ENCODE measurements at regions not wholly inside any gene's neighbourhood (a gene's known extent, or its start where the extent isn't known, plus 50 kb on each side); places are given as distances from the start of the nearest gene placed in this dataset.

DNA sequence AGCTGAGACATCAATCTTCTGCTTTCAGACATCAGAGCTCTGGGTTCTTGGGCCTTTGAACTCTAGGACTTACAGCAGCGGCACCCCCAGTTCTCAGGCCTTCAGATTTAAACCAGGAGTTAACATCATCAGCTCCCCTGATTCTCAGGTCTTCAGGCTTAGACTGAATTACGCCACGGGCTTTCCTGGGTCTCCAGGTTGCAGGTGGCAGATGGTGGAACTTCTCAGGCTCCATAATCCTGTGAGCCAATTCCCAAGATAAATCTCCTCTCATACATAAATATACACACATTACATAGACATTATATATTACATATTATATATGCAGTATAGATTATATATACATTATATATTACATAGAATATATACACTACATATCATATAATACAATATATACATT, 408.9 kb upstream of the AUTS2 start:
- TF ChIP-seq, protein P1, sequence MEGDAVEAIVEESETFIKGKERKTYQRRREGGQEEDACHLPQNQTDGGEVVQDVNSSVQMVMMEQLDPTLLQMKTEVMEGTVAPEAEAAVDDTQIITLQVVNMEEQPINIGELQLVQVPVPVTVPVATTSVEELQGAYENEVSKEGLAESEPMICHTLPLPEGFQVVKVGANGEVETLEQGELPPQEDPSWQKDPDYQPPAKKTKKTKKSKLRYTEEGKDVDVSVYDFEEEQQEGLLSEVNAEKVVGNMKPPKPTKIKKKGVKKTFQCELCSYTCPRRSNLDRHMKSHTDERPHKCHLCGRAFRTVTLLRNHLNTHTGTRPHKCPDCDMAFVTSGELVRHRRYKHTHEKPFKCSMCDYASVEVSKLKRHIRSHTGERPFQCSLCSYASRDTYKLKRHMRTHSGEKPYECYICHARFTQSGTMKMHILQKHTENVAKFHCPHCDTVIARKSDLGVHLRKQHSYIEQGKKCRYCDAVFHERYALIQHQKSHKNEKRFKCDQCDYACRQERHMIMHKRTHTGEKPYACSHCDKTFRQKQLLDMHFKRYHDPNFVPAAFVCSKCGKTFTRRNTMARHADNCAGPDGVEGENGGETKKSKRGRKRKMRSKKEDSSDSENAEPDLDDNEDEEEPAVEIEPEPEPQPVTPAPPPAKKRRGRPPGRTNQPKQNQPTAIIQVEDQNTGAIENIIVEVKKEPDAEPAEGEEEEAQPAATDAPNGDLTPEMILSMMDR (IDR thresholded peaks at IDR 0.05; ENCODE audit: control extremely low read depth in 1 of 3, insufficient read depth in 1 of 3, low read depth in 1 of 3, low read length in 3 of 3) = no peak
- TF ChIP-seq CEBPB (IDR thresholded peaks at IDR 0.05; ENCODE audit: low read depth, low read length) (no peak), SP2 (IDR thresholded peaks at IDR 0.05; ENCODE audit: low read length) (no peak), EZH2 (IDR thresholded peaks at IDR 0.05; ENCODE audit: low read depth, low read length, severe bottlenecking) (no peak), POLR2AphosphoS5 (IDR thresholded peaks at IDR 0.05; ENCODE audit: low read depth, low read length) (no peak)
- TF ChIP-seq, protein P2, sequence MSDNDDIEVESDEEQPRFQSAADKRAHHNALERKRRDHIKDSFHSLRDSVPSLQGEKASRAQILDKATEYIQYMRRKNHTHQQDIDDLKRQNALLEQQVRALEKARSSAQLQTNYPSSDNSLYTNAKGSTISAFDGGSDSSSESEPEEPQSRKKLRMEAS (IDR thresholded peaks at IDR 0.05) = no peak

All from H1 (cell line).